ENCODE measurements at regions not wholly inside any gene's neighbourhood (a gene's known extent, or its start where the extent isn't known, plus 50 kb on each side); places are given as distances from the start of the nearest gene placed in this dataset.

DNA sequence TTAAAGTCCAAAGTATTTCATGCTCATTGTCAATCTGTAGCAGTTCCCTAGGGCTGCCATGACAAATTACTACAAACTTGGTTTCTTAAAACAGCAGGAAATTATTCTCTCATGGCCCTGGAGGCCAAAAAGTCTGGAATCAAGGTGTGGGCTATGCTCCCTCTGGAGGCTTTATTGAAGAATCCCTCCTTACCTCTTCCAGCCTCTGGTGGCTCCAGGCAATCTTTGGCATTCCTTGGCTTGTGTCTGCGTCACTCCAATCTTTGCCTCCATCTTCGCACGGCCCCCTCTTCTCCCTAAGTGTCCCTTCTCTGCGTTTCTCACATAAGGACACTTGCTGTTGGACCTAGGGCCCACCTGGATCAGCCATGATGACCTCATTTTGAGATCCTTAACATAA lies 170.4 kb downstream of the SMIM20 start:
- no peaks in the 10 kb centered on the region for H3K36me3 Mint-ChIP-seq (ENCODE audit: insufficient read depth, unreplicated experiment)
- POLR2A ChIA-PET: no interaction called here
- H3K27me3 ChIP-seq (replicated peaks; ENCODE audit: control insufficient read depth, insufficient read depth, low read length): no peaks in the 10 kb centered on the region
- H3K4me3 Mint-ChIP-seq (ENCODE audit: unreplicated experiment): no peak overlapping the region
- H3K4me1 Mint-ChIP-seq (ENCODE audit: low read depth, unreplicated experiment): no peaks in the 10 kb centered on the region
- no TSS peak for BruUV-seq (replicated peaks)
- H3K36me3 ChIP-seq (ENCODE audit: control insufficient read depth, insufficient read depth, low read length): no peaks in the 10 kb centered on the region
- no peak for DNase-seq
- H3K27ac Mint-ChIP-seq (ENCODE audit: unreplicated experiment): no peak overlapping the region
- CTCF ChIA-PET: interaction anchor here (2.6 kb wide), 1 partner anchor 77 kb away, joined by 12 read pairs; no protein-coding TSS in a partner anchor
- no peaks in the 10 kb centered on the region for H3K9me3 Mint-ChIP-seq (ENCODE audit: unreplicated experiment)
- no peak for TF ChIP-seq CTCF (IDR thresholded peaks at IDR 0.05; ENCODE audit: insufficient read depth in 1 of 2, low read depth in 1 of 2, low read length in 1 of 2, severe bottlenecking in 1 of 2, unreplicated experiment in 1 of 2)
- no peaks in the 10 kb centered on the region for H3K4me1 ChIP-seq
- H3K9me3 ChIP-seq: no peaks in the 10 kb centered on the region
- intact Hi-C loops (cut with micrococcal nuclease; ENCODE audit: unreplicated experiment): loop anchor here (5.0 kb wide), 2 partner anchors 97 to 328 kb away; no protein-coding TSS in a partner anchor
- no peaks in the 10 kb centered on the region for H3K27me3 Mint-ChIP-seq (ENCODE audit: insufficient read depth, unreplicated experiment)
- no peak overlapping the region for H3K4me3 ChIP-seq (ENCODE audit: low read depth, low read length)

- H3K9me3 Mint-ChIP-seq (ENCODE audit: unreplicated experiment): peaks cover 10% of the 10 kb centered on the region
- H3K27ac Mint-ChIP-seq (ENCODE audit: unreplicated experiment): no peak overlapping the region
- CTCF ChIA-PET: no interaction called here
- H3K27me3 ChIP-seq (replicated peaks; ENCODE audit: control insufficient read depth, insufficient read depth, low read length): no peaks in the 10 kb centered on the region
- H3K4me3 Mint-ChIP-seq (ENCODE audit: unreplicated experiment): no peak overlapping the region
- no peak for DNase-seq
- no peaks in the 10 kb centered on the region for H3K27me3 Mint-ChIP-seq (ENCODE audit: insufficient read depth, unreplicated experiment)
- intact Hi-C loops (cut with micrococcal nuclease; ENCODE audit: unreplicated experiment): no loop called here
- H3K9me3 ChIP-seq: peaks cover 3% of the 10 kb centered on the region; the same call in 1 of the 2 replicates
- no peak for TF ChIP-seq CTCF (IDR thresholded peaks at IDR 0.05; ENCODE audit: insufficient read depth in 1 of 2, low read depth in 1 of 2, low read length in 1 of 2, severe bottlenecking in 1 of 2, unreplicated experiment in 1 of 2)
- H3K36me3 ChIP-seq (ENCODE audit: control insufficient read depth, insufficient read depth, low read length): no peaks in the 10 kb centered on the region
- no peaks in the 10 kb centered on the region for H3K4me1 ChIP-seq
- H3K4me3 ChIP-seq (ENCODE audit: low read depth, low read length): no peak overlapping the region
- no peaks in the 10 kb centered on the region for H3K4me1 Mint-ChIP-seq (ENCODE audit: low read depth, unreplicated experiment)
- BruUV-seq (replicated peaks): no TSS peak
- POLR2A ChIA-PET: no interaction called here
- no peaks in the 10 kb centered on the region for H3K36me3 Mint-ChIP-seq (ENCODE audit: insufficient read depth, unreplicated experiment)
These were observed 171.5 kb downstream of the SMIM20 start for GRCh38 chr4:26085551-26085950.

DNA sequence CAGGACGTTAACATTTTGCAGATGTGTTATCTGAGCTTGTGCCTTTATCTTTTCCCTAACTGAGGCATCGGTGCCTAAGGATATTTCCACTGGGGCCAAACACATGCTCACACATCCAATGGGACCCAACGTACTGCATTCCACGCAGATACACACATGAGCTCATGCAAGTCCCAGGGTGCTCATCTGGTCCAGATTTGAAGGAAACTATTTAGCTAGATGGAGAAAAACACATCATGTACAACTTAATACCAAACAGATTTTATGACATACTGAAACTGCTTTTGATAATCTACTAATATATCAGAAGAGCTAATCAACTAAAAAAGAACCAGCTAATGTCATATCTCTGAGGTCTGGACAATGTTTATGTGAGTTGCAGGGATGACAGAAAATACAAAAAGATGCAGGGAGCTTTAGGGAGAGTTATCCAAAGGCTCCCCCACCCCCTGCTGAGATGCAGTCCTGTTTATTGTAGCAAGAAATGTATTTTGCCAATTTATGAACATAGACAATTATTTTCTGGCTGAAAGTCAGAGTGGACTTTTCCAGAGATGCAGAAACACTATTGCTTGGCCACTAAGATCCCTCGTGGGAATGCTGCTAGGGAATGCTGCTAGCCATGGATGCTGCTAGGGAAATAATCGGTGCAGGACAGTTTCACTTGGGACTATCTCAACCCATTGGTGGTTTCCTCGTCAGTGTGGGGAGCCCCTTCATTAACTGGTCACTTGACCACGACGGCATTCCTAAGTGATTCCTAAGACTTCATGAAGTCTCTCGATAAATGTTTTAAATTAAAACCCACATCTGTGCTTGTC lies 172.8 kb downstream of the SMIM20 start:
- BruUV-seq (replicated peaks): no TSS peak
- Mint-ChIP-seq H3K36me3 (ENCODE audit: insufficient read depth, unreplicated experiment) (no peaks in the 10 kb centered on the region), H3K4me1 (ENCODE audit: low read depth, unreplicated experiment) (no peaks in the 10 kb centered on the region), H3K27ac (ENCODE audit: unreplicated experiment) (no peak overlapping the region), H3K9me3 (ENCODE audit: unreplicated experiment) (peaks cover 15% of the 10 kb centered on the region), H3K4me3 (ENCODE audit: unreplicated experiment) (no peak overlapping the region), H3K27me3 (ENCODE audit: insufficient read depth, unreplicated experiment) (no peaks in the 10 kb centered on the region)
- ChIA-PET CTCF (no interaction called here), POLR2A (no interaction called here)
- Histone ChIP-seq H3K4me1 (no peaks in the 10 kb centered on the region), H3K4me3 (ENCODE audit: low read depth, low read length) (no peak overlapping the region), H3K27me3 (replicated peaks; ENCODE audit: control insufficient read depth, insufficient read depth, low read length) (no peaks in the 10 kb centered on the region), H3K9me3 (peaks cover 7% of the 10 kb centered on the region; the same call in 1 of the 2 replicates), H3K36me3 (ENCODE audit: control insufficient read depth, insufficient read depth, low read length) (no peaks in the 10 kb centered on the region)
- DNase-seq: no peak
- TF ChIP-seq CTCF (IDR thresholded peaks at IDR 0.05; ENCODE audit: insufficient read depth in 1 of 2, low read depth in 1 of 2, low read length in 1 of 2, severe bottlenecking in 1 of 2, unreplicated experiment in 1 of 2): no peak
- intact Hi-C loops (cut with micrococcal nuclease; ENCODE audit: unreplicated experiment): no loop called here
